ENCODE measurements at regions not wholly inside any gene's neighbourhood (a gene's known extent, or its start where the extent isn't known, plus 50 kb on each side); places are given as distances from the start of the nearest gene placed in this dataset.

DNA sequence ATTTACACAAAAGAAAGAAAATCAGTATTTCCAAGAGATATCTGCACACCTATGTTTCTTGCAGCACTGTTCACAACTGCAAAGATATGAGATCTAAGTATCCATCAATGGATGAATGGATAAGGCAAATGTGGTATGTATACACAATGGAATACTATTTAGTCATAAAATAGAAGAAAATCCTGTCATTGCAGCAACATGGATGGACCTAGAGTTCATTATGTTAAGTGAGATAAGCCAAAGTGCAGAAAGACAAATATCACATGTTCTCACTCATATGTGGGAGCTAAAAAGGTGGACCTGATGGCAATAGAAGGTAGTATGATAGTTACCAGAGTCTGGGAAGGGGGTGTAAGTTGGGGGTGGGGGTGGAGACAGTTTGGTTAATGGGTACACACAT lies 1171.6 kb downstream of the SORCS1 start:
- Histone ChIP-seq H3K27ac (no peak overlapping the region), H3K9me3 (no peaks in the 10 kb centered on the region), H3K4me1 (no peaks in the 10 kb centered on the region), H3K4me3 (no peak overlapping the region), H3K36me3 (no peaks in the 10 kb centered on the region), H3K27me3 (no peaks in the 10 kb centered on the region)
- intact Hi-C loops (cut with DNase I; ENCODE audit: low total_unique reads) = no loop called here
- DNase-seq = no peak
- TF ChIP-seq CTCF (IDR thresholded peaks at IDR 0.05) (no peak), POLR2A (IDR thresholded peaks at IDR 0.05) (no peak), POLR2AphosphoS5 (IDR thresholded peaks at IDR 0.05) (no peak), EP300 (IDR thresholded peaks at IDR 0.05) (no peak)

DNA sequence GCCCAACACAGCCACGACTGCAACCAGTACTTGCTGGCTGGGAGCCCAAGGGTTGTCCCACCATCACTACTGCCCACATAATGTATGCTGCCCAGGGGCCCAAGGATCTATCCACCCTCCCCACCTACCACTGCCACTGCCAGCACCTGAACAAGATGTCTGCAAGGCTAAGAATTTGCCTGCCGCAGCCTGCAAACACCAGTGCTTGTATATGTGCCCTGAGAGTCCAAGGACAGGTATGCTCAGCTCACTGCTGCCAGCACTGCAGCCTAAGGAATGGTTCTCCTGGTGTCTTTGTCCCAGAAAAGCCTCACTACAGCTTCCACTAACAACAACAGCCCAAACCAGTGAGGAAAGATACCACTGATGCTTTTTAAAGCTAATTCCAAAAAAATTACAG lies 1174.0 kb downstream of the SORCS1 start:
- 75 to 88% (median 81%) methylated on average over 2 of the region's 2 CpGs for WGBS, 5 donors
- no peak for TF ChIP-seq POLR2AphosphoS5 (IDR thresholded peaks at IDR 0.05)
- no peak for TF ChIP-seq CTCF (IDR thresholded peaks at IDR 0.05)
- TF ChIP-seq POLR2A (IDR thresholded peaks at IDR 0.05) = no peak
- TF ChIP-seq EP300 (IDR thresholded peaks at IDR 0.05) = no peak
- Histone ChIP-seq H3K4me3 (no peak overlapping the region), H3K27ac (no peak overlapping the region), H3K27me3 (no peaks in the 10 kb centered on the region), H3K9me3 (no peaks in the 10 kb centered on the region), H3K36me3 (no peaks in the 10 kb centered on the region), H3K4me1 (peaks cover 0 to 4% (median 0%) of the 10 kb centered on the region in 4 donors)
- DNase-seq = no peak
- intact Hi-C loops (cut with DNase I; ENCODE audit: low total_unique reads) = no loop called here

GRCh38 chr10:105989995-105990394 lies 1174.5 kb downstream of the SORCS1 start:
- H3K9me3 ChIP-seq = no peaks in the 10 kb centered on the region
- H3K4me3 ChIP-seq = no peak overlapping the region
- H3K4me1 ChIP-seq = peaks cover 0 to 4% (median 0%) of the 10 kb centered on the region in 4 donors
- intact Hi-C loops (cut with DNase I; ENCODE audit: low total_unique reads) = no loop called here
- no peaks in the 10 kb centered on the region for H3K27me3 ChIP-seq
- H3K36me3 ChIP-seq = no peaks in the 10 kb centered on the region
- no peak for DNase-seq
- 86 to 100% (median 90%) methylated on average over 2 to 3 of the region's 3 CpGs for WGBS, 5 donors
- no peak overlapping the region for H3K27ac ChIP-seq
- TF ChIP-seq EP300 (IDR thresholded peaks at IDR 0.05) (no peak), CTCF (IDR thresholded peaks at IDR 0.05) (no peak), POLR2A (IDR thresholded peaks at IDR 0.05) (no peak), POLR2AphosphoS5 (IDR thresholded peaks at IDR 0.05) (no peak)

GRCh38 chr10:105988848-105989247 lies 1175.7 kb downstream of the SORCS1 start:
- no peaks in the 10 kb centered on the region for H3K36me3 ChIP-seq
- WGBS, 5 donors = 58 to 67% (median 65%) methylated on average over 1 of the region's 1 CpG
- H3K27me3 ChIP-seq = no peaks in the 10 kb centered on the region
- DNase-seq = no peak
- peaks cover 0 to 4% (median 0%) of the 10 kb centered on the region in 4 donors for H3K4me1 ChIP-seq
- no peak overlapping the region for H3K4me3 ChIP-seq
- H3K27ac ChIP-seq = no peak overlapping the region
- no peaks in the 10 kb centered on the region for H3K9me3 ChIP-seq
- TF ChIP-seq EP300 (IDR thresholded peaks at IDR 0.05) (no peak), POLR2A (IDR thresholded peaks at IDR 0.05) (no peak), CTCF (IDR thresholded peaks at IDR 0.05) (no peak), POLR2AphosphoS5 (IDR thresholded peaks at IDR 0.05) (no peak)
- intact Hi-C loops (cut with DNase I; ENCODE audit: low total_unique reads) = no loop called here
